Smooth muscle cell (in vitro differentiated cells): ENCODE measurements at regions not wholly inside any gene's neighbourhood (a gene's known extent, or its start where the extent isn't known, plus 50 kb on each side); places are given as distances from the start of the nearest gene placed in this dataset.

ENCODE experiments used
- DNase-seq: peaks from one replicate; lab custom pipeline; 2025; ENCODE audit not compliant: unreplicated experiment; lab: John Stamatoyannopoulos, UW
- H2AFZ ChIP-seq: fragments of 200-600 bp; sonication (generic); 2 replicates; pipeline ENCODE4 v1.6.0; 2016; ENCODE audit warnings: antibody characterized with exemption, low read depth, mild to moderate bottlenecking
- H3F3A ChIP-seq: fragments of 200-600 bp; sonication (generic); 2 replicates; pipeline ENCODE4 v1.6.0; 2017; ENCODE audit warnings: antibody characterized with exemption, low read depth
- H3K27ac ChIP-seq: fragments of 200-600 bp; sonication (generic); 2 replicates; pipeline ENCODE4 v1.5.1; 2016; ENCODE audit warnings: low read depth, mild to moderate bottlenecking
- H3K27me3 ChIP-seq: fragments of 200-600 bp; sonication (generic); 2 replicates; pipeline ENCODE4 v1.6.1; 2016; ENCODE audit warnings: low read depth, mild to moderate bottlenecking
- H3K36me3 ChIP-seq: fragments of 200-600 bp; sonication (generic); 2 replicates; pipeline ENCODE4 v1.5.1; 2016; ENCODE audit warnings: low read depth
- H3K4me1 ChIP-seq: fragments of 200-600 bp; sonication (generic); 2 replicates; pipeline ENCODE4 v1.5.1; 2016; ENCODE audit warnings: low read depth
- H3K4me2 ChIP-seq: fragments of 200-600 bp; sonication (generic); 2 replicates; pipeline ENCODE4 v1.6.0; 2016; ENCODE audit warnings: mild to moderate bottlenecking
- H3K4me3 ChIP-seq: fragments of 200-600 bp; sonication (generic); 2 replicates; pipeline ENCODE4 v1.5.1; 2016; ENCODE audit warnings: mild to moderate bottlenecking
- H3K79me2 ChIP-seq: fragments of 200-600 bp; sonication (generic); 2 replicates; pipeline ENCODE4 v1.6.0; 2016; ENCODE audit warnings: low read depth, mild to moderate bottlenecking
- H3K9ac ChIP-seq: fragments of 200-600 bp; sonication (generic); 2 replicates; pipeline ENCODE4 v1.6.0; 2016; ENCODE audit warnings: low read depth
- H3K9me3 ChIP-seq: fragments of 200-600 bp; sonication (generic); replicated peaks from 2 replicates; pipeline ENCODE4 v1.5.1; 2016; ENCODE audit warnings: low read depth
- H4K20me1 ChIP-seq: fragments of 200-600 bp; sonication (generic); 2 replicates; pipeline ENCODE4 v1.6.0; 2016; ENCODE audit warnings: low read depth
- CTCF ChIP-seq: fragments of 200-600 bp; sonication (generic); IDR thresholded peaks from 2 replicates; pipeline ENCODE4 v1.5.1; 2017; ENCODE audit warnings: borderline replicate concordance, mild to moderate bottlenecking, antibody characterized with exemption; ENCODE audit not compliant: insufficient read depth, poor library complexity, severe bottlenecking
- WGBS: methylation state at CpG from one replicate; pipeline ENCODE4 v1.1.7; 2016; ENCODE audit warnings: low lambda C conversion rate; 5-methylcytosine and 5-hydroxymethylcytosine counted together

DNA sequence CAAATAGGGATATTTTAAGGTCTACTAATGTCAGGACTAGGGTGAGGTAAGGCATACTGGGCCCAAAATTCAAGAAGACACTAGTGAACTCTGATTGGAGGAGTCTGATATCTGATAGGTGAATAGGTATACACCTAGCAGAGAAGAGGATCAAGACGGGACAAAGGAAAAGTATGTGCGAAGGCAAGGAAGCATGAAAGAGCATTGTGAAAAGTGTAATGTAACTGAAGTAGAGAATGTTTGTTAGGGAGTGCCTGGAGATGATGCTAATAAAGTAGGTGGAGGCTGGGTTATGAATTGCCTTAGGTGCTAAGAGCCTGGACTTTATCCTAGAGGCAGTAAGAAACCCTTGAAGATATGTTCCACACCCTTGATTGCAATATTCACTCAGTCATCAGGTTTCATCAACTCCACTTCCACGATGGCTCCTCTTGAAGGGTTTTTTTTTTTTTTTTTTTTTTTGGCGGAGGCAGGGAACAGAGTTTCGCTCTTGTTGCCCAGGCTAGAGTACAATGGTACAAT, 49.9 kb upstream of the XIAP start:
- no peak overlapping the region for H3K4me2 ChIP-seq
- no peaks in the 10 kb centered on the region for H3K79me2 ChIP-seq
- 76% methylated on average over 4 of the region's 5 CpGs for WGBS
- H3F3A ChIP-seq: no peaks in the 10 kb centered on the region
- H4K20me1 ChIP-seq: no peaks in the 10 kb centered on the region
- TF ChIP-seq CTCF: no peak
- H3K9ac ChIP-seq: no peak overlapping the region
- no peaks in the 10 kb centered on the region for H3K4me1 ChIP-seq
- H3K27ac ChIP-seq: no peak overlapping the region
- no peak overlapping the region for H2AFZ ChIP-seq
- no peak for DNase-seq
- H3K4me3 ChIP-seq: no peak overlapping the region
- no peaks in the 10 kb centered on the region for H3K9me3 ChIP-seq
- no peaks in the 10 kb centered on the region for H3K27me3 ChIP-seq
- no peaks in the 10 kb centered on the region for H3K36me3 ChIP-seq
